PC-9 (cell line): ENCODE measurements at regions not wholly inside any gene's neighbourhood (a gene's known extent, or its start where the extent isn't known, plus 50 kb on each side); places are given as distances from the start of the nearest gene placed in this dataset.

Experiments
- CTCF ChIP-seq: fragments of 200-600 bp; sonication (generic); conservative IDR thresholded peaks from 2 replicates; pipeline ENCODE4 v1.6.1; 2017; ENCODE audit warnings: mixed run types, antibody characterized with exemption, mild to moderate bottlenecking, moderate library complexity
- EZH2 ChIP-seq: fragments of 200-600 bp; sonication (generic); IDR thresholded peaks from 2 replicates; pipeline ENCODE4 v1.8.0; 2017; ENCODE audit warnings: antibody characterized with exemption, low read depth

GRCh38 chr7:145903658-145904057 lies 212.9 kb upstream of the CNTNAP2 start:
- no peak for TF ChIP-seq CTCF
- no peak for TF ChIP-seq EZH2
